ENCODE measurements at regions not wholly inside any gene's neighbourhood (a gene's known extent, or its start where the extent isn't known, plus 50 kb on each side); places are given as distances from the start of the nearest gene placed in this dataset.

DNA sequence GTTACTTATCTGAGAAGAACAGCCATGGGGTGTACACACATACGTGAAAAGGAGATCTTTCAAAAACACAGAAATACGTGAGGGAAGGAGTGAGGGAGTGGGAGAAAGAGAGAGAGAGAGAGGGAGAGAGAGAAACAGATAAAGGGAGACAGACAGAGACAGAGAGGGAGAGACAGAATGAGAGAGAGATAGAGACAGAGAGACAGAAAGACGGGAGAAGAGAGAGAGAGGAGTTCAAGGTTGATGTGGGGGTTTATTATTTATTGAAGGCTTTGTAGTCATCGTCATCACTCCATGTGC, 64.0 kb downstream of the CHST2 start:
- H3K27ac Mint-ChIP-seq (ENCODE audit: unreplicated experiment) = no peak overlapping the region
- TF ChIP-seq CTCF (conservative IDR thresholded peaks at IDR 0.05) = no peak

GRCh38 chr3:143184099-143184498, 64.5 kb downstream of the CHST2 start:
- DNase-seq (ENCODE audit: low read depth, low spot score) = no peak
- TF ChIP-seq CTCF (conservative IDR thresholded peaks at IDR 0.05) = no peak
- H3K27me3 Mint-ChIP-seq (ENCODE audit: low read depth) = no peaks in the 10 kb centered on the region
- H3K27ac Mint-ChIP-seq (ENCODE audit: unreplicated experiment) = no peak overlapping the region
- H3K4me1 Mint-ChIP-seq = no peaks in the 10 kb centered on the region
- no peaks in the 10 kb centered on the region for H3K36me3 Mint-ChIP-seq (ENCODE audit: low read depth)
- H3K9me3 Mint-ChIP-seq = peaks cover 5% of the 10 kb centered on the region
- H3K4me3 Mint-ChIP-seq = no peak overlapping the region

More for the DNA sequence above, 64.0 kb downstream of the CHST2 start:
- H3K36me3 Mint-ChIP-seq (ENCODE audit: low read depth) = no peaks in the 10 kb centered on the region
- no peak overlapping the region for H3K4me3 Mint-ChIP-seq
- no peak for DNase-seq (ENCODE audit: low read depth, low spot score)
- no peaks in the 10 kb centered on the region for H3K4me1 Mint-ChIP-seq
- H3K9me3 Mint-ChIP-seq = peaks cover 5% of the 10 kb centered on the region
- no peaks in the 10 kb centered on the region for H3K27me3 Mint-ChIP-seq (ENCODE audit: low read depth)

DNA sequence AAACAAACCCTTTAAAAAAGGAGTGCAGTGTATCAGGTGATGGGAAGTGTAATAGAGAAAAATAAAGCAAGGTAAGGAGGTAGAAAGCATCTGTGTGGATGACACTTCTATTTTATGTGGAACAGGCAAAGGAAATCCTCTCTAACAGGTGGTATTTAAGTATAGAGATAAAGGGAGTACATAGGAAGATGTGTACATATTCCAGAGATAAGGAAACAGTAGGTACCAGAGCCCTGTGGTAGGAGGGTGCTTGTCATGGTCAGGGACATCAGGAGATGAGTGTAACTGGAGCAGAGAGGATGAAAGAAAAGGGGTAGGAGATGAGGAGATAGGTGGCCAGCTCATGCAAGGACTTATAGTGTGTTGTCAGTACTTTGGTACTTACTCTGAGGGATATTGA, 65.8 kb downstream of the CHST2 start:
- no peak for DNase-seq (ENCODE audit: low read depth, low spot score)
- Mint-ChIP-seq H3K36me3 (ENCODE audit: low read depth) (no peaks in the 10 kb centered on the region), H3K4me3 (no peak overlapping the region), H3K27ac (ENCODE audit: unreplicated experiment) (no peak overlapping the region), H3K4me1 (no peaks in the 10 kb centered on the region), H3K27me3 (ENCODE audit: low read depth) (no peaks in the 10 kb centered on the region), H3K9me3 (peaks cover 5% of the 10 kb centered on the region)
- TF ChIP-seq CTCF (conservative IDR thresholded peaks at IDR 0.05) = no peak

- Mint-ChIP-seq H3K36me3 (ENCODE audit: low read depth) (no peaks in the 10 kb centered on the region), H3K27ac (ENCODE audit: unreplicated experiment) (no peak overlapping the region), H3K4me1 (no peaks in the 10 kb centered on the region), H3K27me3 (ENCODE audit: low read depth) (no peaks in the 10 kb centered on the region), H3K4me3 (no peak overlapping the region), H3K9me3 (no peaks in the 10 kb centered on the region)
- TF ChIP-seq CTCF (conservative IDR thresholded peaks at IDR 0.05) = no peak
- no peak for DNase-seq (ENCODE audit: low read depth, low spot score)
These were observed 67.5 kb downstream of the CHST2 start for GRCh38 chr3:143187111-143187510.

GRCh38 chr3:143188881-143189280, 69.3 kb downstream of the CHST2 start:
- Mint-ChIP-seq H3K36me3 (ENCODE audit: low read depth) (no peaks in the 10 kb centered on the region), H3K4me3 (no peak overlapping the region), H3K4me1 (no peaks in the 10 kb centered on the region), H3K27me3 (ENCODE audit: low read depth) (no peaks in the 10 kb centered on the region), H3K27ac (ENCODE audit: unreplicated experiment) (no peak overlapping the region), H3K9me3 (no peaks in the 10 kb centered on the region)
- no peak for DNase-seq (ENCODE audit: low read depth, low spot score)
- TF ChIP-seq CTCF (conservative IDR thresholded peaks at IDR 0.05) = no peak

GRCh38 chr3:143190101-143190500, 70.5 kb downstream of the CHST2 start:
- Mint-ChIP-seq H3K27ac (ENCODE audit: unreplicated experiment) (no peak overlapping the region), H3K4me1 (no peaks in the 10 kb centered on the region), H3K4me3 (no peak overlapping the region), H3K9me3 (no peaks in the 10 kb centered on the region), H3K27me3 (ENCODE audit: low read depth) (no peaks in the 10 kb centered on the region), H3K36me3 (ENCODE audit: low read depth) (no peaks in the 10 kb centered on the region)
- no peak for TF ChIP-seq CTCF (conservative IDR thresholded peaks at IDR 0.05)
- no peak for DNase-seq (ENCODE audit: low read depth, low spot score)
